HG03469 (cell line): ENCODE measurements at regions not wholly inside any gene's neighbourhood (a gene's known extent, or its start where the extent isn't known, plus 50 kb on each side); places are given as distances from the start of the nearest gene placed in this dataset.
A peak's percentile ranks its signal among the peaks of the same experiment; 100 is the strongest.
"Not testable (repeated sequence)": the region's sequence is repeated elsewhere in the genome, so short reads cannot be mapped to it uniquely, and the experiment has no call there.

Experiments used
- ATAC-seq: cut with Tn5 transposase; IDR thresholded peaks from one replicate; pipeline ENCODE4 v1.9.1; 2021; ENCODE audit warnings: mild to moderate bottlenecking, moderate library complexity, moderate number of reproducible peaks; ENCODE audit not compliant: unreplicated experiment

- no peak for ATAC-seq
Measured at GRCh38 chr4:106541253-106541652, 172.7 kb upstream of the GIMD1 start.

- ATAC-seq = no peak
Measured at GRCh38 chr4:106530821-106531220, 162.2 kb upstream of the GIMD1 start.

- ATAC-seq = no peak
Measured at GRCh38 chr4:106530024-106530361, 161.4 kb upstream of the GIMD1 start.

GRCh38 chr4:106529348-106530023 lies 160.9 kb upstream of the GIMD1 start:
- ATAC-seq = no peak

- no peak for ATAC-seq
Measured at GRCh38 chr4:106527316-106527715, 158.7 kb upstream of the GIMD1 start.

DNA sequence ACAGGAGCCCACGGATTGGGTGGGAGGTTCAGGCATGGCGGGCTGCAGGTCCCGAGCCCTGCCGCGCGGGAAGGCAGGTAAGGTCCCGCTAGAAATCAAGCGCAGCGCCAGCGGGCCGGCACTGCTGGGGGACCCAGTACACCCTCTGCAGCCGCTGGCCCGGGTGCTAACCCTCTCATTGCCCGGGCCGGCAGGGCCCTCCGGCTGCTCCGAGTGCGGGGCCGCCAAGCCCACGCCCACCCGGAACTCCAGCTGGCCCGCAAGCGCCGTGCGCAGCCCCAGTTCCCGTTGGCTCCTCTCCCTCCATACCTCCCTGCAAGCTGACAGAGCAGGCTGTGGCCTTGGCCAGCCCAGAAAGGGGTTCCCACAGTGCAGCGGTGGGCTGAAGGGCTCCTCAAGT lies 156.8 kb upstream of the GIMD1 start:
- not testable (repeated sequence) for ATAC-seq

GRCh38 chr4:106524772-106525171 lies 156.2 kb upstream of the GIMD1 start:
- ATAC-seq = not testable (repeated sequence)

- ATAC-seq = no peak
Measured at GRCh38 chr4:106522839-106523238, 154.3 kb upstream of the GIMD1 start.

DNA sequence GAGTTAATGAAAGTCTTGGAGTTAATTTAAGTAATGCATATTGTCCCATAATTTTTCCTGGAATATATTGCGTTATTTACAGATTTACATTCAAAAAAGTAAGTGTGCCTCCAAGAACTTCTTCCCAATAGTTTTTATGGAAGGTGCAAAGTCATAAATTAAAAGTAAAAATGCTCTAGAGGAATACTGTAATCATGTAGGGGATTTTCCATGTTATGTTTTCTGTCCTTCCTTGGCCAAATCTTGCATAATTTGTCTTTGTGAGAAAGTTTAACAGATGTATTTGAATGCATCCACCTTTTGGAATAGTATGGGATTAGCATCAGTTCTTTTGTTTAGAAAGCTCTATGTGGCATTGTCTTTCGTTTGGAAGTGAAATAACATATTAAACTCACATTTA lies 144.1 kb upstream of the GIMD1 start:
- no peak for ATAC-seq

DNA sequence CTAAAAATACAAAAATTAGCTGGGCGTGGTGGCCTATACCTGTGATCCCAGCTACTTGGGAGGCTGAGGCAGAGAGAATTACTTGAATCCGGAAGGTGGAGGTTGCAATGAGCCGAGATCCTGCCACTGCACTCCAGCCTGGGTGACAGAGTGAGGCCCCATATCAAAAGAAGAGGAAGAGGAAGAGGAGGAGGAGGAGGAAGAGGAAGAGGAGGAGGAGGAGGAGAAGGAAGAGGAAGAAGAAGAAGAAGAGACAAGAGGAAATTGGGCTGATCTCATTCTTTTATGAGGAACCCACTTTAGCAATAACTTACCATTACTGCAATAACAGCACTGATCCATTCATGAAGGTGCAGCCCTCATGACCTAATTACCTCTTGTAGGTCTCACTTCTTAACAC lies 138.9 kb upstream of the GIMD1 start:
- no peak for ATAC-seq

DNA sequence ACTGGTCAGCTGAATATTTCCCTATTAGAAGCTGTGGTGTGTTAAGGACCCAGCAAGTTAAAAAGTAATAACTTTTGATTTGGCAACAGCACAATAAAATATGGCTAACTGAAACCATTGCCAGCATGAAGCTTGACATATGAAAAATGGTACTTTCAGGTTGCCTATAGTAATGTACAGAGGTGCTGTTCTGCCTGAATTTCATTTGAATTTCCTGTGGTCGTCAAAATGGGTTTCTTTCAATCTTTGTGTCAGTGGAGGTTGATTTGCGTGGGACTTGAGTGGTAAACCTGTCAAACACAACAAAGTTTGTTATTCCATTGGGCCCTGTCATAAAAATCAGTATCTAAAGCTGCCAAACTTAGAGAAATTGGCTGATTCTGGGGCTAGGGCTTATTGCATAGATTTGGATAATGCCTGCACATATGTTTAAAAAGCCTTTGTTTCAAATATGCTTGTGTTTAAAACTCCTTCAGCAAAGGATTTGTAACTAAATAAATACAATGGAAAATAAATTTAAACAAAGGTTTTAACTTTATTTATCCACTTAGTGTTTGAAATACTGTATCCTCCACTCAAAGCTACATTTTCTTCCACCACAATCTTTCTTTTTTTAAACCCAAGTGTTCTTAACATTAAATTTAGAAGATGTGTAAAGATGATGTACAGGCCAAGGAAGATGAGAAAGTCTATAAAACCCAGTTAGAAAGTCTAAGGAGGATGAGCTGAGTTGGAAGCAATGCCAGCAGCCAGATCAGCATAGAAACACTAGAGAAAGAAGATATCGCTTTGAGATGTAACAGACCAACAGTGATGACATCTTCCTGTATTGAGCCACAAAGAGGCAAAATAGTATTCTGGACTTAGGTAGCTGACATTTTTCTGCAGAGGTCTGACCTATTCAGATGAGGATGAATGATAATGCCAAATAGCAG lies 134.8 kb upstream of the GIMD1 start:
- no peak for ATAC-seq

DNA sequence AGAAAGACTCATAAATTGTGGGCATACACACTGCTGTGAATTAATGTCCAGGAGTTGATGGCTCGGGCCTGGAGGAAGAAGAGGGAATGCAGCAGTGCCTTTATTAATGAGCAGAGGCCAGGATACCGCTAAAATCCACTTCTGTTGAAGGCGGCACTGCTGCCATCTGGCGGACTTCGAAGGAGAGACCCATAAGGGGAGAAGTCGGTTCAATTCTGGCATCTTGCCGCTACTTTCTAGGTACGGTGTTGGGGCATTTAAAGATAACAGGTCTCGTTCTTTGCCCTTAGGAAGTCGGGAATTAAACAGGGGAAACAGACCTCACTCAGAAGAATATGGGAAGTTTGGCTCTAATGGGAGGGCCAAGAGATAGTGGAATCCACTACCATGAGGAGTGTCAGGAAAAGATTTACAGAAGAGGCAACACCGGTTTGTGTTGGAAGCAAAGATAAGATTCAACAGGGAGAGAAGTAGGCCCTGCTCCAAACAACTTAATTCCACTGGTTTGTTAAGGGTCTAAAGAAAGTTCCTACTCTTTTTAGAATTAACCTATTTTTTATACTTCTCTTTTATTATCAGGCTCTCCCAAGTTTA lies 133.6 kb upstream of the GIMD1 start:
- ATAC-seq = peak; percentile 85

DNA sequence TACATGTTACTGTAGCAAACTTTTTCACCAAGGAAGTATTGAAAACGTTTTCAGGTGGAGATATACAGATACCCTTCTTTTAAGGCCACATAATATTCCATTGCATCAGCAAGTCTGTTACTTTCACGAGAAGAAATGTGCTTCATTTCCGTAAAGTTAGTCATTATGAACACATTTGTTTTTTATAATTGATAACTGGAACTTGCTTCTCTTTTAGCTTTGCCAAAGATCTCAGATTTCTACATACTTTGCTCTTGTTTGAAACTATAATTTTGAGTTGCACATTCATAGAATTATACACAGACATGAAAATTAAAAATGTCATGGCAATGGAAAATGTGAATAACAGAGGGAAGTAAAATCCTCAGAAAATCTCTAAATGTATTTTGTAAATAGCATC lies 128.7 kb upstream of the GIMD1 start:
- no peak for ATAC-seq

- ATAC-seq = no peak
Measured at GRCh38 chr4:106496061-106496460, 127.5 kb upstream of the GIMD1 start.

- no peak for ATAC-seq
Measured at GRCh38 chr4:106495476-106495875, 126.9 kb upstream of the GIMD1 start.

DNA sequence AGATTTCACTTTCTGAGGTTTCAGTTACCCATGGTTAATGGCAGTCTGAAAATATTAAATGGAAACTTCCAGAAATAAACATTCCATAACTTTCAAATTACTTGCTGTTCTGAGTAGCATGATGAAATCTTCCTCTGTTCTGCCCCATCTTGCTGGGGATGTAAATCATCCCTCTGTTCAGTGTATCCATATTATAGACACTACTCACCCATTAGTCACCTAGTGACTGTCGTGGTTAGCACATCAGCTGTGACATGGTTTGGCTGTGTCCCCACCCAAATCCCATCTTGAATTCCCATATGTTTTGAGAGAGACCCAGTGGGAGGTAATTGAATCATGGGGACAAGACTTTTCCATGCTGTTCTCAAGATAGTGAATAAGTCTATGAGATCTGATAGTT lies 125.5 kb upstream of the GIMD1 start:
- no peak for ATAC-seq

DNA sequence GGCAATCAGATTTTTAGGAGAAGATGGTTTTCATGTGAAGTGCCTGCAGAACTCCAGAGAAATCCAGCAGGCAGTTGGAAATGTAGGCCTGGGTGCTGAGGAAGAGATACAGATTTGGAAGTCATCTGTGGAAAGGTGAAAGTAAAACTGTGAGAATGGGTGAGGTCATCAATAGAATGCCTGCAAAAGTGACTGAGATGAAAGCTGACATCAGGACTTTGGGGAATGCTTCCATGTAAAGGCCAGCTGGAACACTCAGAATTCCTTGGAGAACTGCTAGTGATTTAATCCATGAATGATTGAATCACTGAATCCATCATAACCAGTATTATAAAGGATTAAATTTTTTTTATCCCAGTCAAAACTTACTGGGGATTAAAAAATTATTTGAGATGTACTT lies 124.5 kb upstream of the GIMD1 start:
- no peak for ATAC-seq

DNA sequence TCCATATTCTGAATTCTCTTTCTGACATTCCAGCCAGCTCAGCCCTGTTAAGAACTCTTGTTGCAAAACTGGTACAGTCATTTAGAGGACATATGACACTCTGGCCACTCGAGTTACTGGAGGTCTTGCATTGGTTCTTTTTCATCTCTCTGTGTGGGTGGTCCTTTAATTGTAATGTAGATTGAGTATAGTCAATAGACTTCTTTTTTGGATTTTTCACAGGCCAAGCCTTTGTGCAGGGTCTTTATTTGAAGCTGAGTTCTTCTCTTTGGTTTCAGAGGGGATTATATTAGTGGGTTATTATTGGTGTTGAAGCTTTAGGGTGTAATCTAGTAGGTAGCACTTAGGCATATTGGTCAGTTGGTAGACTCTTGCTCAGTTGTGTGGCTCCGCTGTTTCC lies 118.0 kb upstream of the GIMD1 start:
- no peak for ATAC-seq

DNA sequence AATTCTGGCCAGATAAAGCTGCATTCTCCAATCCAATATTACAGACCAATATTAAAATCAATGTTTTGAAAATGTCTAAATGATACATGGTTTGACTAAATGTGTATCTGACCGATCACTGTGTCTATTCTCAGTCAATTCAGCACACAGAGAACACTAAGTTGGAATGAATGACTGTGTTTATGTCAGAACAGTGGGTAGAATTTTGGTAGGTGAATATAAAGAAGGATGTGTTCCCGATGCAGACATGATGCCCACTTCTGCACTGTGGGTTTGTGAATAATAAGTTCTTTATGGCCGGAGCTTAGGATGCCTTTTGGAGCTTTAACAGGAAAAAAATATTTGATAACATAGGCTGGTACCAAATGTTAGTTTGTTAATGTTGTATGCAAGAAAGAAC lies 113.2 kb upstream of the GIMD1 start:
- no peak for ATAC-seq

DNA sequence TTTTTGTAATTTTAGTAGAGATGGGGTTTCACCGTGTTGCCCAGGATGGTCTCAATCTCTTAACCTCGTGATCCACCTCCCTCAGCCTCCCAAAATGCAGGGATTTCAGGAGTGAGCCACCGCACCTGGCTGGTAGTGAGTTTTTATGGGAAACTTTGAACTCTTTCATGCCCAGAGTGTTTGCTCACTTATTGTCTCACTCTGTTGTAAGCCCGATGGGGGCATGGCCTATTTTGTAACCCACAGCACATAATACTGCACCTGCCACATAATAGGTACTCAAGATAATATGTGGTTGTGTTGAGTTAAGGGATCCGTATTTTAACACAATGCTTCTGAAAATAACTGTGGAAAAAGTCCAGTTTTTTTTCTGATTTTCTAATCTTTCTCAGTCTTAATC lies 109.6 kb upstream of the GIMD1 start:
- ATAC-seq = no peak

- ATAC-seq = no peak
Measured at GRCh38 chr4:106476741-106477140, 108.2 kb upstream of the GIMD1 start.

- ATAC-seq = no peak
Measured at GRCh38 chr4:106473515-106473914, 104.9 kb upstream of the GIMD1 start.
